Astrocyte (in vitro differentiated cells and primary cell): ENCODE measurements at regions not wholly inside any gene's neighbourhood (a gene's known extent, or its start where the extent isn't known, plus 50 kb on each side); places are given as distances from the start of the nearest gene placed in this dataset.
"Not testable (repeated sequence)": the region's sequence is repeated elsewhere in the genome, so short reads cannot be mapped to it uniquely, and the experiment has no call there.

Experiments used
- EZH2 ChIP-seq: IDR thresholded peaks from 2 replicates; pipeline ENCODE4 v1.6.1; 2012; ENCODE audit warnings: mild to moderate bottlenecking, low read length, inconsistent platforms; ENCODE audit not compliant: insufficient read depth
- TF ChIP-seq, protein P1 (sequence below): IDR thresholded peaks from 2 replicates; pipeline ENCODE4 v1.5.1; 2011; ENCODE audit warnings: low read depth, mild to moderate bottlenecking, inconsistent platforms, low read length, moderate library complexity; ENCODE audit not compliant: insufficient read depth

DNA sequence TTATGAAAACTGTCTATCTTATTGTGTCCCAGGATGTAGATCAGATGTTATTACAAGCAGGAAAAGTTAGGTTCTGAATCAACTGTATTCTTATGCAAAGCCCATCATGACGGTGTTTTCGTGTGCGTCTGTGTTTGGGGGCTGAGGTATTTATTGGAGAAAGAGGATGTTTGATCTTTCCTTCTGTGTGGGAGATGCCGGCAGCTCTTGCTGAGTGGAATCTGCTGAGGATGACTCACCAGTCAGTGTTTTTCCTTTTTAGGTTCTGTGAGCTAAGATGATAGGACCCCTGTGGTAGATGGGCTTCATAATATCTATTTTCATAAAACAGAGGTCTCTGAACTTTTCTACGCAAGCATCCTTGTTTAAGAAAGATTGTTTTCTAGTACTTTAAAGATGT is 107.1 kb downstream of the PWWP3B start:
- TF ChIP-seq, protein P1, sequence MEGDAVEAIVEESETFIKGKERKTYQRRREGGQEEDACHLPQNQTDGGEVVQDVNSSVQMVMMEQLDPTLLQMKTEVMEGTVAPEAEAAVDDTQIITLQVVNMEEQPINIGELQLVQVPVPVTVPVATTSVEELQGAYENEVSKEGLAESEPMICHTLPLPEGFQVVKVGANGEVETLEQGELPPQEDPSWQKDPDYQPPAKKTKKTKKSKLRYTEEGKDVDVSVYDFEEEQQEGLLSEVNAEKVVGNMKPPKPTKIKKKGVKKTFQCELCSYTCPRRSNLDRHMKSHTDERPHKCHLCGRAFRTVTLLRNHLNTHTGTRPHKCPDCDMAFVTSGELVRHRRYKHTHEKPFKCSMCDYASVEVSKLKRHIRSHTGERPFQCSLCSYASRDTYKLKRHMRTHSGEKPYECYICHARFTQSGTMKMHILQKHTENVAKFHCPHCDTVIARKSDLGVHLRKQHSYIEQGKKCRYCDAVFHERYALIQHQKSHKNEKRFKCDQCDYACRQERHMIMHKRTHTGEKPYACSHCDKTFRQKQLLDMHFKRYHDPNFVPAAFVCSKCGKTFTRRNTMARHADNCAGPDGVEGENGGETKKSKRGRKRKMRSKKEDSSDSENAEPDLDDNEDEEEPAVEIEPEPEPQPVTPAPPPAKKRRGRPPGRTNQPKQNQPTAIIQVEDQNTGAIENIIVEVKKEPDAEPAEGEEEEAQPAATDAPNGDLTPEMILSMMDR: not testable (repeated sequence)
- TF ChIP-seq EZH2: not testable (repeated sequence)
